ENCODE measurements at regions not wholly inside any gene's neighbourhood (a gene's known extent, or its start where the extent isn't known, plus 50 kb on each side); places are given as distances from the start of the nearest gene placed in this dataset.

GRCh38 chr5:148012801-148013200 is 51.0 kb upstream of the SPINK5 start:
- DNase-seq (ENCODE audit: low spot score): no peak

GRCh38 chr5:148011398-148012137 is 52.2 kb upstream of the SPINK5 start:
- DNase-seq (ENCODE audit: low spot score): peak; percentile 10

- DNase-seq (ENCODE audit: low spot score): no peak
Measured at GRCh38 chr5:148005788-148006520, 57.8 kb upstream of the SPINK5 start.

GRCh38 chr5:148003226-148003625 is 60.6 kb upstream of the SPINK5 start:
- no peak for DNase-seq (ENCODE audit: low spot score)

GRCh38 chr5:148002451-148002850 is 61.3 kb upstream of the SPINK5 start:
- DNase-seq (ENCODE audit: low spot score): no peak

- no peak for DNase-seq (ENCODE audit: low spot score)
Measured at GRCh38 chr5:148000036-148000435, 63.7 kb upstream of the SPINK5 start.

GRCh38 chr5:147998704-147999103 is 65.1 kb upstream of the SPINK5 start:
- DNase-seq (ENCODE audit: low spot score): no peak

GRCh38 chr5:147997486-147997885 is 66.3 kb upstream of the SPINK5 start:
- no peak for DNase-seq (ENCODE audit: low spot score)

- no peak for DNase-seq (ENCODE audit: low spot score)
Measured at GRCh38 chr5:147996379-147996778, 67.4 kb upstream of the SPINK5 start.

- DNase-seq (ENCODE audit: low spot score): no peak
Measured at GRCh38 chr5:147995846-147996245, 67.9 kb upstream of the SPINK5 start.

- no peak for DNase-seq (ENCODE audit: low spot score)
Measured at GRCh38 chr5:147989994-147990393, 73.8 kb upstream of the SPINK5 start.

GRCh38 chr5:147989239-147989638 is 74.5 kb upstream of the SPINK5 start:
- DNase-seq (ENCODE audit: low spot score): no peak

- DNase-seq (ENCODE audit: low spot score): no peak
Measured at GRCh38 chr5:147986134-147986757, 77.5 kb upstream of the SPINK5 start.

- DNase-seq (ENCODE audit: low spot score): no peak
Measured at GRCh38 chr5:147985608-147986007, 78.2 kb upstream of the SPINK5 start.

GRCh38 chr5:147983742-147984141 is 77.4 kb upstream of the C5orf46 start:
- DNase-seq (ENCODE audit: low spot score): no peak

GRCh38 chr5:147981074-147981473 is 74.7 kb upstream of the C5orf46 start:
- no peak for DNase-seq (ENCODE audit: low spot score)

- DNase-seq (ENCODE audit: low spot score): no peak
Measured at GRCh38 chr5:147979761-147980160, 73.4 kb upstream of the C5orf46 start.

GRCh38 chr5:147972076-147972840 is 65.9 kb upstream of the C5orf46 start:
- DNase-seq (ENCODE audit: low spot score): no peak

GRCh38 chr5:147971472-147971871 is 65.1 kb upstream of the C5orf46 start:
- DNase-seq (ENCODE audit: low spot score): no peak

GRCh38 chr5:147968855-147969254 is 62.5 kb upstream of the C5orf46 start:
- DNase-seq (ENCODE audit: low spot score): no peak

- DNase-seq (ENCODE audit: low spot score): no peak
Measured at GRCh38 chr5:147966829-147967228, 60.5 kb upstream of the C5orf46 start.

GRCh38 chr5:147966326-147966725 is 60.0 kb upstream of the C5orf46 start:
- DNase-seq (ENCODE audit: low spot score): no peak

Data from GM03348 (cell line).